H9 (cell line): ENCODE measurements at regions not wholly inside any gene's neighbourhood (a gene's known extent, or its start where the extent isn't known, plus 50 kb on each side); places are given as distances from the start of the nearest gene placed in this dataset.

Experiments used
- DNase-seq: peaks from one replicate; pipeline ENCODE4 v3.0.0-alpha.2; 2017
- H2AFZ ChIP-seq: one replicate; pipeline ENCODE4 v1.6.1; 2013; ENCODE audit warnings: mild to moderate bottlenecking, low read length, control low read depth, moderate library complexity
- H2AK5ac ChIP-seq: 2 replicates; pipeline ENCODE4 v1.6.1; 2013; ENCODE audit warnings: low read length, control low read depth, mixed read lengths; ENCODE audit not compliant: insufficient read length
- H2BK120ac ChIP-seq: one replicate; pipeline ENCODE4 v1.6.1; 2013; ENCODE audit warnings: low read depth, mild to moderate bottlenecking, low read length, control low read depth, inconsistent platforms; ENCODE audit not compliant: poor library complexity, severe bottlenecking
- H2BK12ac ChIP-seq: 2 replicates; pipeline ENCODE4 v1.6.1; 2013; ENCODE audit warnings: low read length, control low read depth, mixed read lengths, low read depth; ENCODE audit not compliant: insufficient read length
- H2BK15ac ChIP-seq: 2 replicates; pipeline ENCODE4 v1.6.1; 2013; ENCODE audit warnings: low read depth, low read length, control low read depth
- H2BK20ac ChIP-seq: one replicate; pipeline ENCODE4 v1.6.1; 2013; ENCODE audit warnings: low read depth, mild to moderate bottlenecking, low read length, control low read depth, inconsistent platforms; ENCODE audit not compliant: poor library complexity, severe bottlenecking
- H2BK5ac ChIP-seq: 2 replicates; pipeline ENCODE4 v1.6.1; 2013; ENCODE audit warnings: low read length, control low read depth, mixed read lengths; ENCODE audit not compliant: insufficient read length
- H3K14ac ChIP-seq: 2 replicates; pipeline ENCODE4 v1.6.1; 2013; ENCODE audit warnings: low read length, control low read depth; ENCODE audit not compliant: insufficient read depth
- H3K18ac ChIP-seq: 2 replicates; pipeline ENCODE4 v1.6.1; 2013; ENCODE audit warnings: low read depth, mild to moderate bottlenecking, mixed read lengths, low read length, control low read depth; ENCODE audit not compliant: insufficient read length
- H3K23ac ChIP-seq: 2 replicates; pipeline ENCODE4 v1.6.1; 2013; ENCODE audit warnings: low read length, control low read depth, mixed read lengths, low read depth; ENCODE audit not compliant: insufficient read length
- H3K23me2 ChIP-seq: 2 replicates; pipeline ENCODE4 v1.6.1; 2013; ENCODE audit warnings: low read depth, mild to moderate bottlenecking, mixed read lengths, low read length, control low read depth; ENCODE audit not compliant: insufficient read length, poor library complexity, severe bottlenecking
- H3K27ac ChIP-seq: 2 replicates; pipeline ENCODE4 v1.5.1; 2013; ENCODE audit warnings: low read length, control low read depth, mixed read lengths, low read depth; ENCODE audit not compliant: insufficient read length
- H3K27me3 ChIP-seq: 2 replicates; pipeline ENCODE4 v1.6.1; 2013; ENCODE audit warnings: low read length, control low read depth, inconsistent platforms; ENCODE audit not compliant: insufficient read depth
- H3K4ac ChIP-seq: 2 replicates; pipeline ENCODE4 v1.6.1; 2013; ENCODE audit warnings: low read depth, mild to moderate bottlenecking, control low read depth, inconsistent platforms, low read length, moderate library complexity
- H3K4me1 ChIP-seq: 2 replicates; pipeline ENCODE4 v1.6.1; 2013; ENCODE audit warnings: low read length, control low read depth, inconsistent platforms; ENCODE audit not compliant: insufficient read depth
- H3K4me2 ChIP-seq: 2 replicates; pipeline ENCODE4 v1.6.1; 2013; ENCODE audit warnings: low read length, control low read depth, mixed read lengths; ENCODE audit not compliant: insufficient read length, insufficient read depth
- H3K56ac ChIP-seq: 2 replicates; pipeline ENCODE4 v1.6.1; 2013; ENCODE audit warnings: low read depth, mild to moderate bottlenecking, mixed read lengths, low read length, control low read depth; ENCODE audit not compliant: insufficient read length
- H3K79me1 ChIP-seq: 2 replicates; pipeline ENCODE4 v1.6.1; 2013; ENCODE audit warnings: low read depth, mild to moderate bottlenecking, moderate library complexity, low read length, control low read depth, inconsistent platforms; ENCODE audit not compliant: insufficient read depth, poor library complexity, severe bottlenecking
- H3K79me2 ChIP-seq: 2 replicates; pipeline ENCODE4 v1.6.1; 2013; ENCODE audit warnings: low read length, control low read depth, inconsistent platforms; ENCODE audit not compliant: insufficient read depth
- H3K9ac ChIP-seq: 2 replicates; pipeline ENCODE4 v1.6.1; 2013; ENCODE audit warnings: low read length, control low read depth, mixed read lengths; ENCODE audit not compliant: insufficient read length; ENCODE audit errors: extremely low read depth
- H3K9me3 ChIP-seq: one replicate; pipeline ENCODE4 v1.6.1; 2013; ENCODE audit warnings: low read depth, low read length, inconsistent platforms; ENCODE audit not compliant: control insufficient read depth
- H3T11ph ChIP-seq: one replicate; pipeline ENCODE4 v1.6.1; 2013; ENCODE audit warnings: mild to moderate bottlenecking, low read length, control low read depth, inconsistent platforms
- H4K20me1 ChIP-seq: one replicate; pipeline ENCODE4 v1.6.1; 2013; ENCODE audit not compliant: control insufficient read depth, insufficient read length, insufficient read depth
- H4K5ac ChIP-seq: 2 replicates; pipeline ENCODE4 v1.6.1; 2013; ENCODE audit warnings: low read depth, mild to moderate bottlenecking, mixed read lengths, low read length, control low read depth; ENCODE audit not compliant: insufficient read length
- H4K8ac ChIP-seq: replicated peaks from 2 replicates; pipeline ENCODE4 v1.6.1; 2013; ENCODE audit warnings: low read length, control low read depth, mixed read lengths, low read depth; ENCODE audit not compliant: insufficient read length
- H4K91ac ChIP-seq: 2 replicates; pipeline ENCODE4 v1.6.1; 2013; ENCODE audit warnings: low read depth, mild to moderate bottlenecking, moderate library complexity, mixed read lengths, low read length, control low read depth; ENCODE audit not compliant: insufficient read length
- H3K27ac Mint-ChIP-seq, 3 experiments: 2 replicates in 2 of 3; 3 replicates in 1 of 3; pipeline ENCODE4 v1.8.0; 2020 to 2021; ENCODE audit warnings: mixed read lengths in 3 of 3, mild to moderate bottlenecking in 1 of 3, moderate library complexity in 1 of 3
- H3K27me3 Mint-ChIP-seq: 2 replicates; pipeline ENCODE4 v1.8.0; 2021; ENCODE audit warnings: low read depth, mild to moderate bottlenecking, moderate library complexity, mixed read lengths
- H3K36me3 Mint-ChIP-seq, 3 experiments: 2 replicates in 2 of 3; 3 replicates in 1 of 3; pipeline ENCODE4 v1.8.0; 2020 to 2021; ENCODE audit warnings: low read depth in 3 of 3, mixed read lengths in 3 of 3; ENCODE audit not compliant: insufficient read depth in 1 of 3
- H3K4me1 Mint-ChIP-seq, 2 experiments: 2 replicates each; pipeline ENCODE4 v1.8.0; 2020; ENCODE audit warnings: mixed read lengths in 2 of 2
- H3K4me3 Mint-ChIP-seq, 2 experiments: 2 replicates in 1 of 2; 3 replicates in 1 of 2; pipeline ENCODE4 v1.8.0; 2020 to 2021; ENCODE audit warnings: mild to moderate bottlenecking in 2 of 2, mixed read lengths in 2 of 2, moderate library complexity in 1 of 2
- H3K9me3 Mint-ChIP-seq, 2 experiments: 2 replicates in 1 of 2; 3 replicates in 1 of 2; pipeline ENCODE4 v1.8.0; 2020; ENCODE audit warnings: mild to moderate bottlenecking in 2 of 2, mixed read lengths in 2 of 2, moderate library complexity in 1 of 2
- CTCF ChIP-seq: fragments of 200-600 bp; sonication (generic); conservative IDR thresholded peaks from 3 replicates; pipeline ENCODE4 v1.8.0; 2021; ENCODE audit warnings: antibody characterized with exemption, mild to moderate bottlenecking
- WGBS: extraction: QIAGEN DNeasy Blood & Tissue Kit; methylation state at CpG from one replicate; pipeline ENCODE4 v1.1.7; 2013; ENCODE audit warnings: missing lambda C conversion rate, low lambda C conversion rate, mixed read lengths; ENCODE audit not compliant: insufficient read length; ENCODE audit errors: extremely low coverage; 5-methylcytosine and 5-hydroxymethylcytosine counted together

- Histone ChIP-seq H2BK15ac (no peak overlapping the region), H3K4me1 (peaks cover 10% of the 10 kb centered on the region; the same call in 1 of the 2 replicates), H3K9ac (no peak overlapping the region), H2BK20ac (no peak overlapping the region), H3K4me2 (no peak overlapping the region), H4K91ac (no peak overlapping the region), H3K79me1 (no peaks in the 10 kb centered on the region), H2BK12ac (no peak overlapping the region), H3K18ac (no peak overlapping the region), H4K20me1 (no peaks in the 10 kb centered on the region), H4K5ac (no peak overlapping the region), H3K23ac (no peak overlapping the region), H3K27me3 (no peaks in the 10 kb centered on the region), H3K14ac (no peak overlapping the region), H3K56ac (no peak overlapping the region), H2AK5ac (no peak overlapping the region), H2BK5ac (no peak overlapping the region), H4K8ac (no peak overlapping the region), H3K4ac (no peak overlapping the region), H3K79me2 (no peaks in the 10 kb centered on the region), H3K23me2 (no peaks in the 10 kb centered on the region), H3K27ac (no peak overlapping the region), H2AFZ (no peak overlapping the region), H2BK120ac (no peak overlapping the region), H3K9me3 (no peaks in the 10 kb centered on the region), H3T11ph (no peak overlapping the region)
- no peaks in the 10 kb centered on the region for H3K36me3 Mint-ChIP-seq
- no peaks in the 10 kb centered on the region for H3K27me3 Mint-ChIP-seq
- H3K4me1 Mint-ChIP-seq, result peaks cover 21 to 30% of the 10 kb centered on the region in 2 experiments
- no peak overlapping the region for H3K4me3 Mint-ChIP-seq
- no peak for TF ChIP-seq CTCF
- no peak overlapping the region; a peak in 1 of 7 replicates for H3K27ac Mint-ChIP-seq
- DNase-seq, result no peak
- WGBS, result no CpG with 5 or more reads among the region's 2 CpGs
- no peaks in the 10 kb centered on the region for H3K9me3 Mint-ChIP-seq
Observed at GRCh38 chr5:88090506-88090905, 178.1 kb downstream of the TMEM161B start.
